SK-N-SH (cell line): ENCODE measurements at regions not wholly inside any gene's neighbourhood (a gene's known extent, or its start where the extent isn't known, plus 50 kb on each side); places are given as distances from the start of the nearest gene placed in this dataset.

Experiments used
- CTCF ChIA-PET: fragments of 300-600, 350-600 bp; formaldehyde crosslinking; extraction: SDS; loops from one replicate; lab custom pipeline; 2021; lab: Yijun Ruan, JAX
- POLR2A ChIA-PET: fragments of 350-600 bp; sonication (Branson Sonifier 250); formaldehyde crosslinking; extraction: SDS; loops from one replicate; lab custom pipeline; 2020; ENCODE audit warnings: antibody characterized with exemption, inconsistent platforms; lab: Yijun Ruan, JAX
- DNase-seq: peaks from one replicate; pipeline ENCODE4 v3.0.0; 2012
- H2AFZ ChIP-seq: fragments of 200-600 bp; sonication (generic); 2 replicates; pipeline ENCODE4 v1.8.1; 2016; ENCODE audit warnings: antibody characterized with exemption, mild to moderate bottlenecking, low read depth
- H3F3A ChIP-seq: fragments of 200-600 bp; sonication (generic); replicated peaks from 2 replicates; pipeline ENCODE3; 2016; ENCODE audit warnings: antibody characterized with exemption, mild to moderate bottlenecking; ENCODE audit not compliant: insufficient read depth
- H3K27ac ChIP-seq, 2 experiments: fragments of 200-500 bp in 1 of 2; fragments of 200-600 bp in 1 of 2; sonication (Bioruptor generic) in 1 of 2; sonication (generic), shearing (Covaris generic) in 1 of 2; 2 replicates each; pipeline versions ENCODE4 v1.5.1 to v1.6.1; 2014 to 2016; ENCODE audit warnings: low read depth in 2 of 2, inconsistent platforms in 1 of 2, low read length in 1 of 2, mild to moderate bottlenecking in 1 of 2, mixed read lengths in 1 of 2
- H3K27me3 ChIP-seq: fragments of 200-600 bp; sonication (generic), shearing (Covaris generic); 2 replicates; pipeline ENCODE4 v1.6.1; 2016; ENCODE audit warnings: mixed run types; ENCODE audit not compliant: insufficient read depth
- H3K36me3 ChIP-seq, 2 experiments: fragments of 200-500 bp in 1 of 2; fragments of 200-600 bp in 1 of 2; sonication (Bioruptor generic) in 1 of 2; sonication (generic) in 1 of 2; replicated peaks in 1 of 2; 2 replicates each; pipeline versions ENCODE3 to v1.5.1; 2014 to 2016; ENCODE audit warnings: low read length in 1 of 2, mild to moderate bottlenecking in 1 of 2; ENCODE audit not compliant: insufficient read depth in 2 of 2, control insufficient read depth in 1 of 2
- H3K4me1 ChIP-seq, 2 experiments: fragments of 200-500 bp in 1 of 2; fragments of 200-600 bp in 1 of 2; sonication (Bioruptor generic) in 1 of 2; sonication (generic), shearing (Covaris generic) in 1 of 2; 2 replicates each; pipeline versions ENCODE4 v1.5.1 to v1.6.1; 2014 to 2016; ENCODE audit warnings: low read depth in 1 of 2, low read length in 1 of 2, mixed run types in 1 of 2; ENCODE audit not compliant: insufficient read depth in 2 of 2, control insufficient read depth in 1 of 2
- H3K4me2 ChIP-seq: fragments of 200-600 bp; sonication (generic), shearing (Covaris generic); 2 replicates; pipeline ENCODE4 v1.6.1; 2017; ENCODE audit warnings: mixed run types
- H3K4me3 ChIP-seq, 2 experiments: fragments of 200-500 bp in 1 of 2; fragments of 200-600 bp in 1 of 2; sonication (Bioruptor generic) in 1 of 2; sonication (generic), shearing (Covaris generic) in 1 of 2; 2 replicates each; pipeline versions ENCODE4 v1.5.1 to v1.8.1; 2014 to 2016; ENCODE audit warnings: low read depth in 2 of 2, inconsistent platforms in 1 of 2, low read length in 1 of 2, mild to moderate bottlenecking in 1 of 2, mixed read lengths in 1 of 2, moderate library complexity in 1 of 2
- H3K79me2 ChIP-seq: fragments of 200-600 bp; sonication (generic); 2 replicates; pipeline ENCODE4 v1.8.1; 2017; ENCODE audit warnings: mild to moderate bottlenecking; ENCODE audit not compliant: insufficient read depth
- H3K9ac ChIP-seq: fragments of 200-600 bp; sonication (generic); 2 replicates; pipeline ENCODE4 v1.6.1; 2017; ENCODE audit warnings: mixed run types
- H3K9me2 ChIP-seq: fragments of 200-600 bp; sonication (generic); 2 replicates; pipeline ENCODE4 v1.6.1; 2017; ENCODE audit warnings: mixed run types
- H3K9me3 ChIP-seq: fragments of 200-600 bp; sonication (generic); 2 replicates; pipeline ENCODE4 v1.6.1; 2017; ENCODE audit warnings: mixed run types, mild to moderate bottlenecking, moderate library complexity
- H4K20me1 ChIP-seq: fragments of 200-600 bp; sonication (generic); 2 replicates; pipeline ENCODE4 v1.6.1; 2017; ENCODE audit warnings: mild to moderate bottlenecking, mixed run types; ENCODE audit not compliant: insufficient read depth
- CHD2 ChIP-seq: fragments of 150-350 bp; IDR thresholded peaks from 2 replicates; pipeline ENCODE4 v1.6.1; 2018; ENCODE audit warnings: low read length; ENCODE audit not compliant: partially characterized antibody
- EZH2phosphoT487 ChIP-seq: fragments of 200-600 bp; sonication (generic); IDR thresholded peaks from 2 replicates; pipeline ENCODE4 v1.6.1; 2017; ENCODE audit warnings: low read depth, mixed run types, mild to moderate bottlenecking, antibody characterized with exemption, moderate library complexity, borderline replicate concordance
- FOSL2 ChIP-seq: IDR thresholded peaks from 2 replicates; pipeline ENCODE4 v1.4.0; 2012; ENCODE audit warnings: low read depth, mild to moderate bottlenecking, moderate library complexity, borderline replicate concordance
- FOXJ3 ChIP-seq: sonication (generic); formaldehyde crosslinking; IDR thresholded peaks from 2 replicates; pipeline ENCODE4 v1.5.1; 2020; ENCODE audit warnings: mild to moderate bottlenecking, missing genetic modification reagents
- GABPA ChIP-seq: IDR thresholded peaks from 2 replicates; pipeline ENCODE4 v1.4.0; 2012; ENCODE audit warnings: low read depth, mild to moderate bottlenecking
- GATA2 ChIP-seq: sonication (generic); formaldehyde crosslinking; IDR thresholded peaks from 2 replicates; pipeline ENCODE4 v1.5.0; 2020; ENCODE audit warnings: mild to moderate bottlenecking, missing genetic modification reagents
- IRF3 ChIP-seq: fragments of 150-350 bp; IDR thresholded peaks from 2 replicates; pipeline ENCODE4 v1.6.1; 2016; ENCODE audit warnings: mild to moderate bottlenecking, low read depth, low read length
- MEF2A ChIP-seq: IDR thresholded peaks from 2 replicates; pipeline ENCODE4 v1.4.0; 2012; ENCODE audit warnings: low read depth, borderline replicate concordance
- MXI1 ChIP-seq: IDR thresholded peaks from 2 replicates; pipeline ENCODE4 v1.6.1; 2012; ENCODE audit warnings: mild to moderate bottlenecking, low read depth, low read length, improper control_type of control experiment
- NFIC ChIP-seq: IDR thresholded peaks from 2 replicates; pipeline ENCODE4 v1.4.0; 2012; ENCODE audit warnings: borderline replicate concordance
- RAD21 ChIP-seq: IDR thresholded peaks from 2 replicates; pipeline ENCODE4 v1.6.1; 2012; ENCODE audit warnings: mild to moderate bottlenecking, low read length
- RCOR1 ChIP-seq: fragments of 150-350 bp; IDR thresholded peaks from 2 replicates; pipeline ENCODE4 v1.6.1; 2017; ENCODE audit warnings: antibody characterized with exemption, low read length
- REST ChIP-seq: IDR thresholded peaks from 2 replicates; pipeline ENCODE4 v1.6.1; 2012; ENCODE audit warnings: mild to moderate bottlenecking, low read depth, low read length, moderate library complexity
- SMC3 ChIP-seq: IDR thresholded peaks from 2 replicates; pipeline ENCODE4 v1.6.1; 2012; ENCODE audit warnings: low read depth, low read length, improper control_type of control experiment
- TAF1 ChIP-seq: IDR thresholded peaks from 2 replicates; pipeline ENCODE4 v1.6.1; 2012; ENCODE audit warnings: low read depth, mild to moderate bottlenecking, low read length, moderate library complexity, borderline replicate concordance
- TCF12 ChIP-seq: IDR thresholded peaks from 2 replicates; pipeline ENCODE4 v1.4.0; 2012
- USF2 ChIP-seq: fragments of 150-350 bp; IDR thresholded peaks from 2 replicates; pipeline ENCODE4 v1.6.1; 2017; ENCODE audit warnings: antibody characterized with exemption, low read length, low read depth, borderline replicate concordance
- ZBTB33 ChIP-seq: IDR thresholded peaks from 2 replicates; pipeline ENCODE4 v1.4.0; 2012; ENCODE audit warnings: low read depth, borderline replicate concordance
- WGBS: methylation state at CpG from one replicate; pipeline ENCODE4 v1.1.6; 2017; ENCODE audit warnings: low lambda C conversion rate; 5-methylcytosine and 5-hydroxymethylcytosine counted together

- Histone ChIP-seq H3K36me3 (no peaks in the 10 kb centered on the region), H3K27ac (no peak overlapping the region), H4K20me1 (no peaks in the 10 kb centered on the region), H3K4me3 (no peak overlapping the region), H3F3A (no peaks in the 10 kb centered on the region), H3K4me1 (no peaks in the 10 kb centered on the region), H3K9me2 (no peaks in the 10 kb centered on the region), H3K9ac (no peak overlapping the region), H3K79me2 (no peaks in the 10 kb centered on the region)
- WGBS: 43% methylated on average over 1 of the region's 1 CpG
- no peak for DNase-seq
- CTCF ChIA-PET: no interaction called here
- no peak for TF ChIP-seq IRF3
- no peak for TF ChIP-seq REST
- TF ChIP-seq GATA2 (CRISPR knock-in tag): no peak
- no peak for TF ChIP-seq TCF12
- no peak for TF ChIP-seq GABPA
- TF ChIP-seq NFIC: no peak
- TF ChIP-seq TAF1: no peak
- TF ChIP-seq USF2: no peak
- TF ChIP-seq, all 33 proteins: peak for 0
- H3K27me3 ChIP-seq: no peaks in the 10 kb centered on the region
- no peak overlapping the region for H2AFZ ChIP-seq
- no peaks in the 10 kb centered on the region for H3K9me3 ChIP-seq
- H3K4me2 ChIP-seq: no peak overlapping the region
- POLR2A ChIA-PET: no interaction called here
Measured at GRCh38 chr11:80082406-80082805, 641.6 kb upstream of the TENM4 start.

GRCh38 chr11:80077113-80077512 lies 636.3 kb upstream of the TENM4 start:
- WGBS: 16% methylated on average over 4 of the region's 4 CpGs
- no peak for DNase-seq
- ChIA-PET CTCF (interaction anchor here (1.4 kb wide), 1 partner anchor 9 kb away, joined by 6 read pairs; no protein-coding TSS in a partner anchor), POLR2A (no interaction called here)
- no peak overlapping the region for H3K27ac ChIP-seq
- H3K4me3 ChIP-seq: no peak overlapping the region
- no peak overlapping the region for H3K4me2 ChIP-seq
- H2AFZ ChIP-seq: no peak overlapping the region
- H3K9me2 ChIP-seq: no peaks in the 10 kb centered on the region
- no peaks in the 10 kb centered on the region for H3K4me1 ChIP-seq
- H3K27me3 ChIP-seq: no peaks in the 10 kb centered on the region
- no peaks in the 10 kb centered on the region for H3K79me2 ChIP-seq
- H3K9me3 ChIP-seq: no peaks in the 10 kb centered on the region
- no peaks in the 10 kb centered on the region for H4K20me1 ChIP-seq
- H3K9ac ChIP-seq: no peak overlapping the region
- no peaks in the 10 kb centered on the region for H3K36me3 ChIP-seq
- H3F3A ChIP-seq: no peaks in the 10 kb centered on the region
- no peak for TF ChIP-seq RAD21
- no peak for TF ChIP-seq NFIC
- TF ChIP-seq MXI1: no peak
- TF ChIP-seq MEF2A: no peak
- TF ChIP-seq FOSL2: no peak
- no peak for TF ChIP-seq FOXJ3 (CRISPR knock-in tag)
- TF ChIP-seq SMC3: no peak
- TF ChIP-seq EZH2phosphoT487: no peak
- TF ChIP-seq CHD2: no peak
- no peak for TF ChIP-seq ZBTB33
- TF ChIP-seq RCOR1: no peak
- TF ChIP-seq USF2: no peak
- no peak for TF ChIP-seq GABPA
